Body of pancreas (tissue), 4 donors: ENCODE measurements at regions not wholly inside any gene's neighbourhood (a gene's known extent, or its start where the extent isn't known, plus 50 kb on each side); places are given as distances from the start of the nearest gene placed in this dataset.

ENCODE experiments used
- CTCF ChIP-seq, 7 experiments: fragments of 450-650 bp in 4 of 7; fragments of 200-600 bp in 3 of 7; sonication (generic) in 3 of 7; IDR thresholded peaks; one replicate each; pipeline ENCODE4 v1.5.1; 2016 to 2019; ENCODE audit warnings: antibody characterized with exemption in 7 of 7
- POLR2A ChIP-seq, 3 donors: fragments of 450-650 bp; IDR thresholded peaks; one replicate each; pipeline ENCODE4 v1.6.1; 2016; ENCODE audit warnings: antibody characterized with exemption in 3 of 3, mild to moderate bottlenecking in 2 of 3

DNA sequence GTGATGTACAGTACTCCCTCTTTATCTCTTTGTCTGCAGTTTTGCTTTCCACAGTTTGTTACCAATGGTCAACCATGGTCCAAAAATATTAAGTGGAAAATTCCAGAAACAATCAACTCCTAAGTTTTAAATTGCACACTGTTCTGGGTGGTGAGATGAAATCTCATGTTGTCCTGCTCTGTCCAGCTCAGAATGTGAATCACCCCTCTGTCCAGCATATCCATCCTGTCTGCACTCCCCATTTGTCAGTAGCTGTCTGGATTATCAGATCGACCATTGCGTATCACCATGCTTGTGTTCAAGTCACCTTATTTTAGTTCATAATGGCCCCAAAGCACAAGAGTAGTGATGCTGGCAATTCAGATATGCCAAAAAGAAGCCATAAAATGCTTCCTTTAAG is 118.2 kb upstream of the PDE4B start:
- no peak for TF ChIP-seq POLR2A (IDR thresholded peaks at IDR 0.05)
- no peak for TF ChIP-seq CTCF (IDR thresholded peaks at IDR 0.05)
